Umbilical cord (tissue), 1 donor: ENCODE measurements at regions not wholly inside any gene's neighbourhood (a gene's known extent, or its start where the extent isn't known, plus 50 kb on each side); places are given as distances from the start of the nearest gene placed in this dataset.
A peak's percentile ranks its signal among the peaks of the same experiment; 100 is the strongest.

Experiments
- DNase-seq: peaks from one replicate; pipeline ENCODE4 v3.0.0-alpha.2; 2015; ENCODE audit warnings: low spot score

DNA sequence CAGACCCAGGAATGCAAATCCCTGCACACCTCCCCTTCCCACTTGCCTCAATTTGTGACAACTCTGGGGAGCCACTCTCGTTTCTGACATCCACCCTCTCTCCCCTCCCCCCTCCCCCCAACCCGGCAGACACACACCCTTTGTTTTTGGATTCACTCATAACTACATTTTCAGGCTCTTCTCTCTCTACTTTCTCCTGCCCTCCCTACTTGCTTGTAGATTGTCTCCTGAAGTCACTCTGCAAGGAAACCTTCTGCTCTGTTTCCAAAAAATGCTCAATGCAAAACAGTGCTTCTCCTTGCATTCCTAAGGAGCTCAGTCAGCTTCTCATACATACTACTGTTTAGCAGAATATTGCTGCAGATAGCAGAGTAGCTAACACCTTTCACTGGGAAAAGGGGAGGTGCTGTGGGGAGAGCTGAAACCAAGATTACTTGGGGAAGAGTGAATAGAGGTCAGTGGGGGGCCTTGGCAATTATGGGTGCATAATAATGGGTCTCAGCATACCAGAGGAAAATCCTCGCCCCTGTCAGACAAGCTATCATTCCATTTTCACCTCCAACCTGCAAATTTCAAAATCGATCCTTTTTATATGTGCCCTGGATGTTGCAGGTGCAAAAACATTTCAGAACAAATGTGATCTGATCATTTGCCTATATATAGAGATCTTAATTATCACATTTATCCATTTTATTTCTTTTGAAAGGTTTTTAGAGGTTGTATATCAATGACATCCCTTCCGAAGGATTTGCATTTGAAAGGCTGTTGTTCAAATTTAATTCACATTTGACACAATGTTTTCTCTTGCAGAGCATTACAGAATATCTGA is 1860.7 kb upstream of the WWC1 start:
- DNase-seq: peak; percentile 40

DNA sequence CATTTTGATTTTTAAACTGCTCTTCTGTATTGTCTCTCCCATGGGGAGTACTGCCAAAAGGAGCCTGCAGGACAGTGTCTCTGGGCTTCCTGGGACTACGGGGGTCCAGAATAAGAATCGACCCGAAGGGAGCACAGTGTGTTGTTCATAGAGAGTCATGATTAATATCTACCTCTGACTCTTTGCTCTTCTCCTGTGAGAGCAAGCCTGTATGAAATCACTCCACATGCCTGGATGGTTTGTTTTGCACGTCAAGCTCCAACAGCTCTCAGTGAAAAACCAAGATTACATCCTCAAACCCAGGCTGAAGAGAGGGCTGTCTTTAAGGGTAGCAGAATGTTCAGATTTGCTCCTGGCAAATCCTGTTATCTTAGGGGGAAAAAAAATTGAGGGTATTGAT is 1860.0 kb upstream of the WWC1 start:
- DNase-seq: peak; percentile 53

DNA sequence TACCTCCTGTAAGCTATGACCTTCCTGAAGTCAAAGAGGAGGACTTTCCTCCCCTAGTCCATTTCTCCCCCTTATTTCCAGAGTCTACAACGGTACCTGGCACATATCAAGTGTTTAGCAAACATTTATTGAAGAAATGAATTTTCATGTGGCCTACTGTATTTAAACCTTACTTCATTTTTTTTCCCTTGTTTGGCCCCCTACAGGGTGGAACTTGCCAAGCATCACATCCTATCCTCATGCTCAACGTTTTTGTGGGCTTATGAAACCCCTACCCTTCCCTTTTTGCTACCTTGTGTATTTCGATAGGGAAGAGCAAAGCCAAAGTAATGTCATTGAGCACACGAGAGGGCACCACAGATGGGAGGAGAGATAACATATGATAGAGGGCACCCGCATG is 1857.8 kb upstream of the WWC1 start:
- no peak for DNase-seq

DNA sequence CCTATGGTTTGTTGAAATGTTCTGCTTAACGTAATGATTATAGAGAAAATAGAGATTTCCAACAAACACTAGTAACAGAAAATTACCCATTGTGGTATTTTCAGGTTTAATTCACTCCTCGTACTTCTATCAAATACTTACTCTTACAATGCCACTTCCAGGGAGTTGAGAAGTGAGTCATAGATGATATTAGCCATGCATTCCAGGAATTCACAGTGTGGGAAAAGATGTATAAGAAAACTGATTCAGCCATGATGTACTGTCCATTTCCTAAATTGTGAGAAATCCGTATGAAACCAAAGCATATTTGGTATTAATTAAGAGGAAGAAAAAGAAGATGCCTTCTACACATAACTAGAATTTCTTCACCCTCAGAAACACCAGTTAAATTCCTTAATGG is 1854.6 kb upstream of the WWC1 start:
- peak; percentile 48 for DNase-seq

DNA sequence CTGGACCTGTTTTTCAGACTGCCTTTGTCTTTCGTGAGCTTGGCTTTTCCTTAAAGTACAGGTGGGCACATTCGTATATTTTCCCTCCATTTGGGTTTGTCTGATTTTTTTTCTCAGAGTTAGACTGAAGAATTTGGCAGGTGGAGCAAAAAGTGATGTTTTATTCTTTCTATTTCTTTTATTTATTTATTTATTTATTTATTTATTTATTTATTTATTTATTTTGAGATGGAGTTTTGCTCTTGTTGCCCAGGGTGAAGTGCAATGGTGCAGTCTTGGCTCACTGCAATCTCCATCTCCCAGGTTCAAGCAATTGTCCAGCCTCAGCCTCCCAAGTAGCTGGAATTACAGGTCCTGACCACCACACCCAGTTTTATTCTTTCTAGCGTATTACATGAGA is 1805.1 kb upstream of the WWC1 start:
- no peak for DNase-seq

DNA sequence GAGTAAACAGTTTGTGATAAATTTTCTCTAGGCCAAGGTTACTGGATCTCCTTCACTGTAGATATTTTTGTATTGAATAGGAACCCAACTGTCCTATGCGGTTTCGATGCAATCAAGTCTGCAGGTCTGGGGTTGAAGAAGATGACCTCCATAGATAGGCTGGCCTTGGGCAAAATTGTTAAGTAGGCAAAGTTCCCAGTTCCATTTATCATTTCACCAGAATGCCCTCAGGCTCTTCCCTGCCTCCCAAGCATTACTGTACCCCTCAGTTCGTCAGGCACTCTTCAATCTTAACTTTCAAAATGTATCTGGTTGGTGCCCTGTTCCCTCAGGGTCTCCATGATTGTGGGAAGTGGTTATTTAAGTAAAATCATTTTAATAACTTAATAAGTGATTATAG is 1802.9 kb upstream of the WWC1 start:
- no peak for DNase-seq

DNA sequence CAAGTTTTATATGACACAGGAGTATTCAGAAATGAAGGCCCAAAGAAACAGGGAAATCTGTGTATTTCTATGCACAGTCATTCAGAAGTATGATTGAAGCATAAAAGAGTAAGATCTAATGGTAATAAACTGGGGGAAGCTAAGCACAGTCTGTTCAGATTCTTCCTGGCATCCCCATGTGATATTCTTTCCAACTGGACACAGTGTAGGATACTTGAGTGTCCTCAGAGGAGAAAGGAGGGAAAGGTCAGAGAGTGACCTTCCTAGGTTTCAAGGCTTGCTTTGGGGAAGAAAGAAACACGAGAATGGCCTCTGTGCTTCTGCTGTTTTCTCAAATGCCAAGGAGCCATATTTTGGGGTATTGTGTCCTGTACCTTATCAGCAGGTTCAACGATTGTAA is 1798.4 kb upstream of the WWC1 start:
- DNase-seq: no peak

DNA sequence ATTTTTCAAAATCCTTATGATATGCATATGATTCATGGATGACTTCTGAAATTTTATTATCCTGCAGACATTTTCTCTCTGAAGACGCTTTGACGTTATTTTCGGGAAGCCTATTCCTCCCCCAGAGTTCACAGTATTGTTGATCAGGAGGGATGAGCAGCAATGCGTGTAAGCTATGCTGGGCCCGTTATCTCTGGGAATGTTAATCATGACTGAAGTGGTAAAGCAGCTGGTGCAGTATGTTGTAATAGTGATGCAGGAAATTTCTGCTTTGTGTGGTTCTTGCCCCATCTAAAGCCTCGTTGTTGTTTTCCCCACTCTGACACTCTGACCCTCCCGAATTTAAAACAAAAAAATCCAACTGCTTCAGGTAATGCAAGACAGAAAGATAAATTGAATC is 1797.8 kb upstream of the WWC1 start:
- peak; percentile 73 for DNase-seq

DNA sequence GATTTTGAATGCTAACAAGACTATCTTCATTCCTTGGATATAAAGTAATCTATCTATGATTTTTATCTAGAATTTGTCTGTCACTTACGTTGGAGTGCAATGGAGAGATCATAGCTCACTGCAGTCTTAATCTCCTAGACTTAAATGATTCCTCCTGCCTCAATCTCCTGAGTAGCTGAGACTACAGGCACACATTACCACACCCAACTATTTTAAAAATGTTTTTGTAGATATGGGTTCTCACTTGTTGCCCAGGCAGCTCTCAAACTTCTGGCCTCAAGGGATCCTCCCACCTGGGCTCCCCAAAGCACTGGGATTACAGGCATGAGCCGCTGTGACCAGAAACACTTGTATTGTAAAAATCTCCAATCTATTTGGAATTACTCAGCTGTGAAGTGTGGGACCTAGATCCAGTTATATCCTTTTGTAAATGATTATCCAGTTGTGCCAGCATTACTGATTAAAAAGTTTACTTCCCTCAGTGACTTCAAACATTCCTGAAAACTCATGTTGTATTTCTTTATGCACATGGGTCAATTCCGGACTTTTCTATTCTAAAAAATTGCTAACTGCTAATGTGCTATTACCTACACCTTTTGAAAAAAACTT is 1793.8 kb upstream of the WWC1 start:
- peak; percentile 75 for DNase-seq

DNA sequence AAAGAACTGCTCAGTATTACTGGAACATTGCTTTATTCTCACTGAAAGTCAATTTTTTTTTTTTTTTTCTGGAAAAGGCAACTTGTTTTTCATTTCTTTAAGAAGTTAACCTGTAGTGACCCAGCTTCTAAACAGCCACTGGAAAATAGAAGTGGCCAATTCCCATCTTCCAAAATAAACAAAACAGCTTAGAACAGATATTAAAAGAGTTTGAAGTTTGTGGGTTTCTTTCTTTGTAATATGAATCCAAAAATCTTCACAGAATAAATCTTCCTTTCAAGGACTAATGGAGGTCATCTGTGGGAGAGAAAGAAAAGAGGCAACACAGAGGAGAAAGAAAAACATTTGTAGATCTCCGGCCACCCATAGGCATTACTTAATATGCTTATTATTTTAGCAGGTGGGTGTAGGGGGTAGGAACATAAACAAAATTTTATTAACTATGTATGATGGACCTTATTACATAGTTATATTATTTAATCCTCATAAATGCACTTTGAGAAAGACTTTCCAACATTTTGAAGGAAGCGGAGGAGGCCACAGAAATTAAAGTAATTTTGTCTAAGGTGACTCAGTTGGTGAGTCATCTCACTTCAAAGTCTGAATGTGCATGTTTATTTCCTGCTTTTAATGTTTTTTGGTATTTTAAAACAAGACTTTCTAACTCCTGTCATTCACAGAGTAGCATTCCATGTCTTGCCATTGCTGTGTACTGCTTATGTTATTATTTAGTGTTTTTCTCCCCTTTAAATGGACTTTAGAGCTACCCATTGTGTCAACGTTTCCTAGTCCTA is 1791.8 kb upstream of the WWC1 start:
- no peak for DNase-seq

DNA sequence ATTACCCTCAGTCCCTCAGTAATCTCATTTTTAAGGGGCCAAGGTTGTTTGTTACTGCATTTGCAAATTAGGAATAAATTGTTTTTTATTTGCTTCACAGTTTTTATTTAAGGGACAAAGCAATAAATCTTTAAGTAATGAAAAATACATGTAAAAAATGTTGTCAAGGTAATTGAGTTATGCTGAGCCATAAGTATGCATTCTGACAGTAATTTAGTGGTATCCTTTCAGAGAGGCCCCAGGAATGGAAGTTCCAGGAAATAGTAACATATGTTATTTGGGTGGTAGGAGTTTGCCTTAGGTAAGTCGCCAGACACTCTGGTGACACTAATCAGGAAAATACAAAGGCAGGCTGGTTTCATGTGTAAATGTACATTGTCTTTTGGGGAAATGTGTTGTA is 1787.9 kb upstream of the WWC1 start:
- DNase-seq: no peak

DNA sequence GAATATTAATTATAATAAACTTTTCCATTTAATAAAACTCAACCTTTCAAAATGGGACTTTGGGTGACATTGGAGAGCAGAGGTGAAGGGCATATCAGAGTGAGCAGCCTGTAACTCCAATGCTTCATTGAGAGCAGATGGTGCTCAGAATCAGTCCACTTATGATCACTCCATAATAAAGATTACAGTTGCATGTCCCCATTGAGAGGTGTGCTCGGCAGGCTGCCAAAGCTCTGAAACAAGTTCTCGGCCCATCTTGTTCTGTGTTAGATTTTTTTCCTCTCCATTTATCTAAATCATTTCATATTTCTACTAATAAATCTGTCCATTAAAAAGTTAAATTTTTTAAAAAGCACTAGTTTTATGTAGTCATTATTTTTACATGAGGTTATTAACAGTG is 1786.4 kb upstream of the WWC1 start:
- no peak for DNase-seq

DNA sequence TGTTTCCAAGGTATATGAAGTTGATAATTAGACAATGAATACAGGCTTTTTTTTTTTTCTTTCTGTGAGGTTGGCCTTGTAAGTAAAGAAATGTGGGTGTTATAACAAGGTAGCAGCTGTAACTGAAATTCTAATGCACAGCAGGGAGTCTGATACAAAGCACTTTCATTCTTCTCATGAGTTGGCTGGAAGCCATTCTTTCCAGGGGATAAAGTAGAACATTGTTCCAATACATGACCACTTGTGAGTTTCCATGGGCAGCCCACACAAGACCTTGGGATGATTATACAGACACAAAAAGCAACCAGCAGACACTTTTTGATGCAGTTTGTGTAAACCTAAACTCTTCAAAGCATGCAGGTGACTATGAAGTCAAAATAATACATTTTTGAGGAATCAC is 1785.9 kb upstream of the WWC1 start:
- no peak for DNase-seq

DNA sequence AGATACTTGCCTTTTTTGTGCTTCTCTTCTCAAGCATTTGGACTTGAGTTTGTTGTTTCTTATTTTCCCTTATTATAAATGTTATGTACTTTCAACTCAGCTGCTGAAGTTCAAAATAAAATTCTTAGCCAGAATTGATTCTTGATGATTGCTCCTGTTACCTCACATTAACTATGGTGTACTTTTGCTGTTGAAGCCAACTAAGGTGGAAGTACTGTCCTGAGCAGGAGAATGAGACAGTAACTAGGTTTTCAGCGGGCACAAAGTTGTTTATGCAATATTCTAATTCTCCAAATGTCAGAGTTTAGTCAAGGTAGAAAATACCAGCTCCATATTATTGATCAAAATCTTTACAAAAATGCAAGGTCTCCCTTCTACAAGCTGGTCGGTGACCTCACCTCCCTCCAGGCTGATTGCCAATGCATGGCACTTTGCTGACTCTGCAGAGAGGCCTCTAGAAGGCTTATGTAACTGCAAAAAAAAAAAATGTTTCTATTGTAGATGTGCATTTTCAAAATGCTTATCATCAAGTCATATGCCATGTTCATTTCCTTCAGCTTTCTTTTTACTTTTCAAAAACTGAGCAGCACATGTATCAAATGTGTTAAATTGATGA is 1783.5 kb upstream of the WWC1 start:
- no peak for DNase-seq

DNA sequence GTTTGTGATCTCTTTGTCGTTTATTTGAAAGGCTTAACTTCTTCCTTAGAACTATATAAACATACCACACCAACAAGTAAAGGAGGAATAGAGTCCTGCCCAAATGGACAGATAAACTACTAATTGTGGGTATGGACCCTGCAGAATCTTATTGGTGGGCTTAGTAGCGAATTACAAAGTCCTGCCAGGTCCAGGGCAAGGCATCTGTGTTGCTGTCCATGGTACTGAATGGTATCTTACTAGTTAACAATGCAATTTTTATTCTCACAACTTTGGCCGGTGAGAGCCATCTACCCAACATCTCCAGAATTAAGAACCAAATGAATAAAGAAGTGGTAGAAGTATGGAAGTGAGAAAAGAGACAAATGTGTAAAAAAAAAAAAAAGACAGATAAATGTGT is 1782.4 kb upstream of the WWC1 start:
- peak; percentile 35 for DNase-seq

DNA sequence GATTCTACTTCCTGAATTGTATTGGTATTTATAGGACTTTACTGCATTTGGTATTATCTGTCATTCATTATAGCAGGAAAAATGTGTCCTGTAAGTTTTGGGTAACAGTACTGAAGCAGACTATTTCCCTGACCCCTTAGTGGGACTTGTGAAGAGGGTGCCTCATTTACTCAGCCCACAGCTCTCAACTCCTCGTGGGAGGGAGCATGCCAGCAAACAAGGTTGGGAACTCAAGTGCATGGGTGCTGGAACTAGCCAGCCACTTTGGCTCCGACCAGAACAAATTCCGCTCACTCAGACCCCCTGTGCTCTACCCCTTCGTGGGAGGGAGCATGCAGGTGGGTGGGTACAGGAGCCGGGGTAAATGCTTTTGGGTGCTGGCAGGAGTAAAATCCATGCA is 1773.5 kb upstream of the WWC1 start:
- no peak for DNase-seq

DNA sequence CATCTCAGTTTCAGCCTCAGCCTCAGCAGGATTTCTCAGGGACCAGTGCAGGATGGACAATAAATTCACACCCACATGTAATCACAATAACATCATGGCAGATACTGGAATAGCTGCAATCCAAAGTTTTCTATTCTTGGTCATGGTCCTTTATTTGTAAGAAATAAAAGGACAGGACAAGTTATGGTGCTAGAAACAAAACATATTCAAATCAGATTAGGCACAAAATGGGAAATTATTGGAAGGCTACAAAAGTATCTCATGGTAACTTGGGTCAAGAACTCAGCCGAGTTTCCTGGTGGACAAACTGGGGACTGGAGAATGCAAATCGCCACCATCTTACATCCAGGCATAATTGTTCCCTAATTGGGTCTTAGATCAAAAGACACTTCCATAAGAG is 1768.2 kb upstream of the WWC1 start:
- no peak for DNase-seq

DNA sequence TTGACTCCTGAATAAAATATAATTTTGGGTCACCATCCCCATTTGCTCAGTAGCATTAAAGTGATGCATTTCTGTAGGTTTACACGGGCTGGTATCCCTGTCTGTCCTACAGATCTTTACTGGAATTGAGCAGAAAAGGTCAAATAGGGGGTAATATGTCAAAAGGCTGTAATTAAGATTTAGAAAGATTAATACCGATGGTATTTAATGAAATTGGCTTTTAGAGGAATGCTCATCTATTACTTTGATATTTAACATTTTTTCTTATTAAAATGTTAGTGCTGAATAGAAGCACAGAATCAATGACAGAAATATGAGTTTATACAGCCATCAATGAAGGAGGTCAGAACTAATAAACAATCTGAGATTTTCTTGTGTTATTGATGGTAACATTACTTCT is 1762.2 kb upstream of the WWC1 start:
- no peak for DNase-seq

DNA sequence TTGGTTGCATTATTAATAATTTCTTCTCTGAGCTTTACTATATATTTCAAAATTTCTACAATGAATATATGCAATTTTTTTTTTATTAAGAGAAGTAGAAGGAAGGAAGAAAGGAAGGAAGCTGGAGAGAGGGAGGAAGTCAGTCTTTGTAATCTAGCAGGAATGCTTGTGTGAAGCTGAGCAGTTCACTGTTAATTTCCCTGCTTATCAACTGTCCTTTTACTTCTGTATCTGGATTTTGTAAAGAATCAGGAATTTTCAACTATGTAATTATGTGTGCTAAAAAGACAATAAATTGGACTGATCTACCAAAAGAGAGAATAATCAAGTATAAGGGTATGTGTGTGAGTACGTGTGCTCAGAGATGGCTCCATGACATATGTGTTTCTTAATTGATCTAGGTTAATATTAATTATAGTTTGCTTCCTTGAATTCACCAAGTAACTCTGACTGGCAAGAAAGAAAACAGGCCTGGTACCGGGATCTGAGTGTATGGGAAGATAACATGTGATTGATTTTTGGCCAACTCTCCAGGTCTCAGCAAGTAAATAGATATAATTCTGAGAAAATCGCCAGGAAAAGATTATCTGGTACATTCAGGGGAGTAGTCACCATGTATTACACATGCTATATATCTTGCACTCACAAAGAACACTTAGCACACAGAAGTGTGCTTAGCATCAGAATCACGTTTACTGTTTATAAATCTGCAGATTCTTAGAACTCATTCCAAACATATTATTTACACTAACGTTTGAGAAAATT is 1758.8 kb upstream of the WWC1 start:
- DNase-seq: peak; percentile 88

DNA sequence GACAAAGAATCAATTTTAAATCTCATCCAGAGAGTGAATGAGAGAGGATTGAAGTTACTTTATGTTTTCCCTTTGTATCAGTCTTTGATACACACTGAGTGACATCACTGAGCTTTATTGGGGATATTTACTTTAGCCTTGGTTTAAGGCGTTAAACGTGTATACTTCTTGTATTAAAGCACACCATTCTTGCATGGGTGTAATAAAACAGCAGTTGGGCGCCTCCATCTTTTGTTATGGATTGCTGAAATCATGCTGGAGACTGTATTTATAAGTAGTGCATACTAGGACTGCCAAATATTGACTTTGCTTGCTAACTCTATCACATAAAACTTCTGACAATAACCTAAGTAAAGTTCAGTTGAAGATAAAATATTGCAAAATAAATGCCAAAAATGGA is 1755.8 kb upstream of the WWC1 start:
- DNase-seq: no peak

DNA sequence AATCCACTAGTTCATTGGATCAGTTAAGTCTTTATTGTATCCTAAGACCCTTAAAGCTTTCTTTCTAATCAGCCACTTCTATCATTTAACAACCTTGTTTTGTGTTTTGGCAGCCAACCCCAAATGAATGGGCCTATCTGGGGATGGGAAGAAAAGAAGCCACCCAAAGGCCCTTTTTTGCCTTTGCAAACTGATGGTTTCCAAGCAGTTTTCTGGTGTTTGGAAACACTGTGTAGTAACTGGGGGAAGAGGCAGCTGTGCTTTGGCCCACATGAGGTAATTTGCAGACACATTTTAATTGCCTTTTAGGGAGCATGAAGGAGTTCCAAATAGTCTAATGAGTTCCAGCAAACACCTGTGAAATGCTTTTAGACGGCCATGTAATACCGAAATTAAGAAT is 1751.3 kb upstream of the WWC1 start:
- DNase-seq: no peak

DNA sequence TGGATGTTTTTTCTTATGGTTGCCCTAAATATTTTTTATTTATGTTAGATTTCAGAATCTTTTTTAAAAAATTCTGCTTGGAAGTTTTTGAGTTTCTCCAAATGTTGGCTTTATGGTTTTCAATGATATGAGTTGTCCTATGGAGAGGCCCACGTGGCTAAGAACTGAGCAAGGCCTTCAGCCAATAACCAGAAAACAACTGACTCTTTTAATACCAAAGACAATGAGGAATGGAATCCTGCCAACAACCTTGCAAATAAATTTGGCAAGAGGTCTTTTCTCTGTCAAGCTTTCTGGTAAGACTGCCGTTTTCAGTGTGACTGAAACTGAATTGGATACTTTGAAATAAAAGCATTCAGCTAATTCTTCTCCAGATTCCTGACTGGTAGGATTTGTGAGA is 1740.1 kb upstream of the WWC1 start:
- DNase-seq: no peak
